ENCODE measurements at regions not wholly inside any gene's neighbourhood (a gene's known extent, or its start where the extent isn't known, plus 50 kb on each side); places are given as distances from the start of the nearest gene placed in this dataset.

- TF ChIP-seq CTCF (conservative IDR thresholded peaks at IDR 0.05) = 0 out of 2 replicates have a peak, but pooled peaks have one; percentile 16
- TF ChIP-seq EZH2 (IDR thresholded peaks at IDR 0.05; ENCODE audit: low read depth) = no peak
Observed at GRCh38 chr19:28943651-28944050, 269.3 kb downstream of the UQCRFS1 start.

All from PC-9 (cell line).